ENCODE measurements at regions not wholly inside any gene's neighbourhood (a gene's known extent, or its start where the extent isn't known, plus 50 kb on each side); places are given as distances from the start of the nearest gene placed in this dataset.

DNA sequence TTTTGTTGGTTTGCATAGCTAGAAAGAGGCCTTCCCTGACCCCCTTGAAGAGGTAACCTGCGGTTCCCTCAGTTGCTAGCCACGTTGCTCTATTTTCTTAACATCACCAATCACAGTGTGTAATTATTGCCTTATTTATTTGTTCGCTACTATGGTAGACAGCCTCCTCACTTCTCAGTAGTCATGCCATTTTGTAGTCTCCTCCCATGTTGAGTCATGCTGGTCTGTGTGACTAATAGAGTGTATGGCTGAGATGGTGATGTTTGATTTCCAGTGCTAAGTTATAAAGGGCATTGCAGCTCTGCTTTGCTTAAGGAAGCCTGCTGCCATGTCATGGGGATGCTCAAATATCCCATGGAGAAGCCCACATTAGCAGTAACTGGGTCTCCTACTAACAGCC lies 236.6 kb upstream of the CHD6 start:
- H3K36me3 Mint-ChIP-seq (ENCODE audit: low read depth, unreplicated experiment): no peaks in the 10 kb centered on the region
- H3K27ac Mint-ChIP-seq (ENCODE audit: unreplicated experiment): peak overlapping the region; percentile 55
- no peaks in the 10 kb centered on the region for H3K4me1 Mint-ChIP-seq (ENCODE audit: low read depth, unreplicated experiment)
- no peak overlapping the region for H3K4me3 Mint-ChIP-seq (ENCODE audit: unreplicated experiment)
- H3K27me3 Mint-ChIP-seq (ENCODE audit: low read depth, unreplicated experiment): no peaks in the 10 kb centered on the region
- H3K27ac ChIP-seq (ENCODE audit: low read depth, low read length): no peak overlapping the region
- no peaks in the 10 kb centered on the region for H3K79me2 ChIP-seq (ENCODE audit: insufficient read depth, low read length)
- no peaks in the 10 kb centered on the region for H4K20me1 ChIP-seq (ENCODE audit: insufficient read depth, low read length)
- no peaks in the 10 kb centered on the region for H3K9me3 ChIP-seq (ENCODE audit: insufficient read depth, low read depth, low read length)
- no peak for FAIRE-seq
- DNase-seq (ENCODE audit: low read depth): no peak
- H3K4me1 ChIP-seq (ENCODE audit: insufficient read depth, low read length): no peaks in the 10 kb centered on the region
- H3K9ac ChIP-seq (ENCODE audit: low read length): no peak overlapping the region
- no peak overlapping the region for H3K4me3 ChIP-seq (ENCODE audit: insufficient read depth, low read depth, low read length)
- H2AFZ ChIP-seq (ENCODE audit: low read depth, low read length): no peak overlapping the region
- no peak overlapping the region for H3K4me2 ChIP-seq (ENCODE audit: low read length)
- TF ChIP-seq, protein P1, sequence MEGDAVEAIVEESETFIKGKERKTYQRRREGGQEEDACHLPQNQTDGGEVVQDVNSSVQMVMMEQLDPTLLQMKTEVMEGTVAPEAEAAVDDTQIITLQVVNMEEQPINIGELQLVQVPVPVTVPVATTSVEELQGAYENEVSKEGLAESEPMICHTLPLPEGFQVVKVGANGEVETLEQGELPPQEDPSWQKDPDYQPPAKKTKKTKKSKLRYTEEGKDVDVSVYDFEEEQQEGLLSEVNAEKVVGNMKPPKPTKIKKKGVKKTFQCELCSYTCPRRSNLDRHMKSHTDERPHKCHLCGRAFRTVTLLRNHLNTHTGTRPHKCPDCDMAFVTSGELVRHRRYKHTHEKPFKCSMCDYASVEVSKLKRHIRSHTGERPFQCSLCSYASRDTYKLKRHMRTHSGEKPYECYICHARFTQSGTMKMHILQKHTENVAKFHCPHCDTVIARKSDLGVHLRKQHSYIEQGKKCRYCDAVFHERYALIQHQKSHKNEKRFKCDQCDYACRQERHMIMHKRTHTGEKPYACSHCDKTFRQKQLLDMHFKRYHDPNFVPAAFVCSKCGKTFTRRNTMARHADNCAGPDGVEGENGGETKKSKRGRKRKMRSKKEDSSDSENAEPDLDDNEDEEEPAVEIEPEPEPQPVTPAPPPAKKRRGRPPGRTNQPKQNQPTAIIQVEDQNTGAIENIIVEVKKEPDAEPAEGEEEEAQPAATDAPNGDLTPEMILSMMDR (IDR thresholded peaks at IDR 0.05; ENCODE audit: insufficient read depth, low read depth, low read length): no peak
- no peak for TF ChIP-seq EZH2 (IDR thresholded peaks at IDR 0.05; ENCODE audit: insufficient read depth, low read length)
- H3K9me3 Mint-ChIP-seq (ENCODE audit: unreplicated experiment): peaks cover 18% of the 10 kb centered on the region
- H3K36me3 ChIP-seq (ENCODE audit: insufficient read depth, low read length): no peaks in the 10 kb centered on the region
- no peaks in the 10 kb centered on the region for H3K27me3 ChIP-seq (ENCODE audit: insufficient read depth, low read length)

DNA sequence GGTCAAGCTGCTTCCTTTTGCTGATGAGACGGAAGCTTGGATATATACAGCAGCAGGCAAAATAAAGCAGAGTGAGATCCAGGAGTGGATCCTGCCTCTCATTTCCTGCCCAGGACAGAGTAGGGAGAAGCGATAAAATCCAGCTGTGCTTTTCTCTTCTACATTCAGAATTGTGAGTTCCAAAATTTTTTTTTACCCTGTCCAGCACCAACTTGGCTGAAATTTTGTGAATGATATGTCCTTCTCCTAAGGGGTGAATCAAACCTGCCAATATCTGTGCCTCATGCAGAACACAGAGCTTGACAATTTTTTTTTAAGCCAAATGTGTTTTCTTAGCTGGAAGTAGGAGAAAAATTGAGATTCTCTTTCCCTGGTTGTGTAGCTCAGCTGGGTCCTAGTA lies 235.6 kb upstream of the CHD6 start:
- no peaks in the 10 kb centered on the region for H3K9me3 ChIP-seq (ENCODE audit: insufficient read depth, low read depth, low read length)
- Mint-ChIP-seq H3K9me3 (ENCODE audit: unreplicated experiment) (peaks cover 18% of the 10 kb centered on the region), H3K27ac (ENCODE audit: unreplicated experiment) (no peak overlapping the region), H3K4me1 (ENCODE audit: low read depth, unreplicated experiment) (no peaks in the 10 kb centered on the region), H3K36me3 (ENCODE audit: low read depth, unreplicated experiment) (no peaks in the 10 kb centered on the region), H3K27me3 (ENCODE audit: low read depth, unreplicated experiment) (no peaks in the 10 kb centered on the region), H3K4me3 (ENCODE audit: unreplicated experiment) (no peak overlapping the region)
- H3K79me2 ChIP-seq (ENCODE audit: insufficient read depth, low read length): no peaks in the 10 kb centered on the region
- H3K4me2 ChIP-seq (ENCODE audit: low read length): no peak overlapping the region
- no peaks in the 10 kb centered on the region for H3K4me1 ChIP-seq (ENCODE audit: insufficient read depth, low read length)
- H2AFZ ChIP-seq (ENCODE audit: low read depth, low read length): no peak overlapping the region
- H3K27ac ChIP-seq (ENCODE audit: low read depth, low read length): no peak overlapping the region
- H3K36me3 ChIP-seq (ENCODE audit: insufficient read depth, low read length): no peaks in the 10 kb centered on the region
- H4K20me1 ChIP-seq (ENCODE audit: insufficient read depth, low read length): no peaks in the 10 kb centered on the region
- no peak overlapping the region for H3K9ac ChIP-seq (ENCODE audit: low read length)
- no peaks in the 10 kb centered on the region for H3K27me3 ChIP-seq (ENCODE audit: insufficient read depth, low read length)
- TF ChIP-seq EZH2 (IDR thresholded peaks at IDR 0.05; ENCODE audit: insufficient read depth, low read length): no peak
- TF ChIP-seq, protein P1 (IDR thresholded peaks at IDR 0.05; ENCODE audit: insufficient read depth, low read depth, low read length): no peak
- no peak for FAIRE-seq
- no peak overlapping the region for H3K4me3 ChIP-seq (ENCODE audit: insufficient read depth, low read depth, low read length)
- DNase-seq (ENCODE audit: low read depth): no peak

DNA sequence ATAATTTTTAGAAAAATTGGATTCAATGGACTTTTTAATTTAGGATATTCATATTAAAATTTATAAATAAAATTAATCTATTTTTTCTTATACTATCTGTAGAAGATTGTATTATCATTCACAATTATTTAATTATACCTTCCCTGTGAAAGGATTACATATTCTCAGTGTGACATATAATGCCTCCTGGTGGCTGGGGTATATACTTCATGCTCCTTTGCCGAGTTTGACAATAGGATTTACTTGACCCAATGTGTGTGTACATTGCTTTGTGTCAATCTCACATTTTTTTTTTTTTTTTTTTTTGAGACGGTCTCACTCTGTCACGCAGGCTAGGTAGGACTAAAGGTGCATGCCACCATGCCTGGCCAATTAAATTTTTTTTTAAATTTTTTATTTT lies 230.0 kb upstream of the CHD6 start:
- H3K36me3 Mint-ChIP-seq (ENCODE audit: low read depth, unreplicated experiment): no peaks in the 10 kb centered on the region
- FAIRE-seq: no peak

More for the DNA sequence above, 230.0 kb upstream of the CHD6 start:
- no peak overlapping the region for H3K4me3 Mint-ChIP-seq (ENCODE audit: unreplicated experiment)
- Histone ChIP-seq H3K36me3 (ENCODE audit: insufficient read depth, low read length) (no peaks in the 10 kb centered on the region), H3K4me2 (ENCODE audit: low read length) (no peak overlapping the region), H3K9me3 (ENCODE audit: insufficient read depth, low read depth, low read length) (no peaks in the 10 kb centered on the region), H3K27ac (ENCODE audit: low read depth, low read length) (no peak overlapping the region), H3K27me3 (ENCODE audit: insufficient read depth, low read length) (no peaks in the 10 kb centered on the region), H4K20me1 (ENCODE audit: insufficient read depth, low read length) (no peaks in the 10 kb centered on the region), H3K79me2 (ENCODE audit: insufficient read depth, low read length) (no peaks in the 10 kb centered on the region), H2AFZ (ENCODE audit: low read depth, low read length) (no peak overlapping the region), H3K9ac (ENCODE audit: low read length) (no peak overlapping the region), H3K4me3 (ENCODE audit: insufficient read depth, low read depth, low read length) (no peak overlapping the region), H3K4me1 (ENCODE audit: insufficient read depth, low read length) (no peaks in the 10 kb centered on the region)
- peaks cover 1% of the 10 kb centered on the region for H3K9me3 Mint-ChIP-seq (ENCODE audit: unreplicated experiment)
- no peaks in the 10 kb centered on the region for H3K4me1 Mint-ChIP-seq (ENCODE audit: low read depth, unreplicated experiment)
- no peak for TF ChIP-seq EZH2 (IDR thresholded peaks at IDR 0.05; ENCODE audit: insufficient read depth, low read length)
- TF ChIP-seq, protein P1 (IDR thresholded peaks at IDR 0.05; ENCODE audit: insufficient read depth, low read depth, low read length): no peak
- no peak overlapping the region for H3K27ac Mint-ChIP-seq (ENCODE audit: unreplicated experiment)
- no peak for DNase-seq (ENCODE audit: low read depth)
- H3K27me3 Mint-ChIP-seq (ENCODE audit: low read depth, unreplicated experiment): no peaks in the 10 kb centered on the region
